ENCODE measurements at regions not wholly inside any gene's neighbourhood (a gene's known extent, or its start where the extent isn't known, plus 50 kb on each side); places are given as distances from the start of the nearest gene placed in this dataset.
A peak's percentile ranks its signal among the peaks of the same experiment; 100 is the strongest.

- no peak for TF ChIP-seq BACH1 (IDR thresholded peaks at IDR 0.05; ENCODE audit: borderline replicate concordance)
- no peak for TF ChIP-seq MXI1 (IDR thresholded peaks at IDR 0.05; ENCODE audit: low read depth, low read length)
- 0 out of 4 replicates have a peak, but pooled peaks of 1 of the 2 experiments have one; percentile 14 for TF ChIP-seq BHLHE40 (IDR thresholded peaks at IDR 0.05; ENCODE audit: borderline replicate concordance in 1 of 2, low read depth in 2 of 2, low read length in 1 of 2)
- TF ChIP-seq, protein P1, sequence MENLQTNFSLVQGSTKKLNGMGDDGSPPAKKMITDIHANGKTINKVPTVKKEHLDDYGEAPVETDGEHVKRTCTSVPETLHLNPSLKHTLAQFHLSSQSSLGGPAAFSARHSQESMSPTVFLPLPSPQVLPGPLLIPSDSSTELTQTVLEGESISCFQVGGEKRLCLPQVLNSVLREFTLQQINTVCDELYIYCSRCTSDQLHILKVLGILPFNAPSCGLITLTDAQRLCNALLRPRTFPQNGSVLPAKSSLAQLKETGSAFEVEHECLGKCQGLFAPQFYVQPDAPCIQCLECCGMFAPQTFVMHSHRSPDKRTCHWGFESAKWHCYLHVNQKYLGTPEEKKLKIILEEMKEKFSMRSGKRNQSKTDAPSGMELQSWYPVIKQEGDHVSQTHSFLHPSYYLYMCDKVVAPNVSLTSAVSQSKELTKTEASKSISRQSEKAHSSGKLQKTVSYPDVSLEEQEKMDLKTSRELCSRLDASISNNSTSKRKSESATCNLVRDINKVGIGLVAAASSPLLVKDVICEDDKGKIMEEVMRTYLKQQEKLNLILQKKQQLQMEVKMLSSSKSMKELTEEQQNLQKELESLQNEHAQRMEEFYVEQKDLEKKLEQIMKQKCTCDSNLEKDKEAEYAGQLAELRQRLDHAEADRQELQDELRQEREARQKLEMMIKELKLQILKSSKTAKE (IDR thresholded peaks at IDR 0.05; ENCODE audit: low read depth, poor library complexity, severe bottlenecking): no peak
- no peak for TF ChIP-seq EGR1 (IDR thresholded peaks at IDR 0.05; ENCODE audit: borderline replicate concordance in 1 of 2, low read depth in 2 of 2, low read length in 2 of 2)
These were observed 1498.5 kb upstream of the TMEM132C start (continued) for GRCh38 chr12:126768517-126768916.

DNA sequence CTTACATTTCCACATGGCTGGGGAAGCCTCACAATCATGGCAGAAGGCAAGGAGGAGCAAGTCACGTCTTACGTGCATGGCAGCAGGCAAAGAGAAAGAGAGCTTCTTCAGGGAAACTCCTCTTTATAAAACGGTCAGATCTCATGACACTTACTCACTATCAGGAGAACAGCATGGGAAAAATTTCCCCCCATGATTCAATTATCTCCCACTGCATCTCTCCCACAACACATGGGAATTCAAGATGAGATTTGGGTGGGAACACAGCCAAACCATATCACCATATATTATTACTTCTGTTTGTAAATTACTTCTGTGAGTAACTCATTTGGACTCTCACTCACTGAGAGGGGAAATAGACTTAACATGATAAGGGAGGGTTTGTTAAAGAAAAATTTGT is 1496.8 kb upstream of the TMEM132C start:
- Histone ChIP-seq H3K79me2 (ENCODE audit: control insufficient read depth, insufficient read depth, low read length) (no peaks in the 10 kb centered on the region), H3K4me2 (ENCODE audit: control insufficient read depth, insufficient read depth) (no peak overlapping the region), H3K9me3 (replicated peaks; ENCODE audit: control insufficient read depth, insufficient read depth, low read length) (peaks cover 17% of the 10 kb centered on the region), H3K36me3 (ENCODE audit: control insufficient read depth in 2 of 2, insufficient read depth in 2 of 2, low read length in 1 of 2) (no peaks in the 10 kb centered on the region), H2AFZ (ENCODE audit: control insufficient read depth, low read depth, low read length) (no peak overlapping the region), H3K9ac (ENCODE audit: control insufficient read depth, insufficient read depth, low read length) (no peak overlapping the region), H4K20me1 (ENCODE audit: control insufficient read depth, insufficient read depth) (no peaks in the 10 kb centered on the region), H3K27me3 (replicated peaks in 1 of 2; ENCODE audit: control insufficient read depth in 2 of 2, insufficient read depth in 2 of 2, low read length in 1 of 2) (no peaks in the 10 kb centered on the region), H3K4me1 (ENCODE audit: control insufficient read depth, insufficient read depth, low read length) (no peaks in the 10 kb centered on the region), H3K27ac (ENCODE audit: control insufficient read depth, insufficient read depth) (no peak overlapping the region), H3K4me3 (no peak overlapping the region)
- 44% methylated on average over 3 of the region's 3 CpGs for WGBS (ENCODE audit: insufficient coverage, insufficient replicate concordance, low lambda C conversion rate, missing lambda C conversion rate)
- POLR2A ChIA-PET: no interaction called here
- DNase-seq (ENCODE audit: low read depth, low spot score) (no peak), ATAC-seq (no peak), FAIRE-seq (no peak)
- intact Hi-C loops (cut with micrococcal nuclease; ENCODE audit: unreplicated experiment): no loop called here
- no TSS peak for BruUV-seq (replicated peaks)
- TF ChIP-seq POLR2AphosphoS5 (IDR thresholded peaks at IDR 0.05; ENCODE audit: low read length) (no peak), KDM1A (IDR thresholded peaks at IDR 0.05; ENCODE audit: borderline replicate concordance) (no peak), RFX5 (IDR thresholded peaks at IDR 0.05; ENCODE audit: low read depth, low read length) (no peak), PAX5 (IDR thresholded peaks at IDR 0.05; ENCODE audit: borderline replicate concordance, low read depth, low read length) (no peak), NR2C1 (IDR thresholded peaks at IDR 0.05) (no peak)
- TF ChIP-seq, protein P2, sequence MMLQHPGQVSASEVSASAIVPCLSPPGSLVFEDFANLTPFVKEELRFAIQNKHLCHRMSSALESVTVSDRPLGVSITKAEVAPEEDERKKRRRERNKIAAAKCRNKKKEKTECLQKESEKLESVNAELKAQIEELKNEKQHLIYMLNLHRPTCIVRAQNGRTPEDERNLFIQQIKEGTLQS (IDR thresholded peaks at IDR 0.05; ENCODE audit: borderline replicate concordance, extremely low read depth, low read depth, low read length): no peak
- RAD21 ChIA-PET (ENCODE audit: unreplicated experiment): no interaction called here
- CTCF ChIA-PET: interaction anchor here (0.6 kb wide), 1 partner anchor 612 kb away, joined by 3 read pairs; no protein-coding TSS in a partner anchor
- in situ Hi-C loops (cut with MboI): loop anchor here (10.0 kb wide), 1 partner anchor 275 kb away; no protein-coding TSS in a partner anchor
- SMC1A ChIA-PET (ENCODE audit: uncharacterized antibody, unreplicated experiment): no interaction called here
